Fibroblast of the aortic adventitia (primary cell): ENCODE measurements at regions not wholly inside any gene's neighbourhood (a gene's known extent, or its start where the extent isn't known, plus 50 kb on each side); places are given as distances from the start of the nearest gene placed in this dataset.

Experiments
- DNase-seq: peaks from one replicate; pipeline ENCODE4 v3.0.0-alpha.2; 2010; ENCODE audit warnings: low read depth
- H3K4me3 ChIP-seq: 2 replicates; pipeline ENCODE4 v1.5.1; 2011; ENCODE audit warnings: low read depth, mild to moderate bottlenecking, control low read depth, low read length, moderate library complexity
- TF ChIP-seq, protein P1 (sequence below): IDR thresholded peaks from 2 replicates; pipeline ENCODE4 v1.5.1; 2011; ENCODE audit warnings: mild to moderate bottlenecking, low read length, control low read depth, inconsistent platforms; ENCODE audit not compliant: insufficient read depth

DNA sequence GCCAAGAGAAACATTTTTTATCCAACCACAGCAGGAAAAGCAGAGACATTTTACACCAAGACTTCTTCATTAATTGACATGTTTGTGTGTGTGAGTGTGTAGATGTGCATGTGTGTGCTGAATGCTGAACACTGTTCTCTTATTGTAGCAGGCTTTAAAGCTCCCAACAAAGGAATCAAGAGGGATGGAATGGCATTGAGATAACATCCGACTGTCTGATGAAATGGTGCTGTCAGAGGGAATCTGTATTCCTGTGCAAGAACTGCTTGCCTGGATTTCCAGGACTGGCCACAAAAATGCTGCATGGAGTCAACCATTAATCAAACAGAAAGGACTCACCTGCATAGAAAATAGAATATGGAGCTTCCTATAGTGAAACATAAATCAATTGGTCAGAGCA lies 354.0 kb downstream of the UQCRFS1 start:
- no peak overlapping the region for H3K4me3 ChIP-seq
- TF ChIP-seq, protein P1, sequence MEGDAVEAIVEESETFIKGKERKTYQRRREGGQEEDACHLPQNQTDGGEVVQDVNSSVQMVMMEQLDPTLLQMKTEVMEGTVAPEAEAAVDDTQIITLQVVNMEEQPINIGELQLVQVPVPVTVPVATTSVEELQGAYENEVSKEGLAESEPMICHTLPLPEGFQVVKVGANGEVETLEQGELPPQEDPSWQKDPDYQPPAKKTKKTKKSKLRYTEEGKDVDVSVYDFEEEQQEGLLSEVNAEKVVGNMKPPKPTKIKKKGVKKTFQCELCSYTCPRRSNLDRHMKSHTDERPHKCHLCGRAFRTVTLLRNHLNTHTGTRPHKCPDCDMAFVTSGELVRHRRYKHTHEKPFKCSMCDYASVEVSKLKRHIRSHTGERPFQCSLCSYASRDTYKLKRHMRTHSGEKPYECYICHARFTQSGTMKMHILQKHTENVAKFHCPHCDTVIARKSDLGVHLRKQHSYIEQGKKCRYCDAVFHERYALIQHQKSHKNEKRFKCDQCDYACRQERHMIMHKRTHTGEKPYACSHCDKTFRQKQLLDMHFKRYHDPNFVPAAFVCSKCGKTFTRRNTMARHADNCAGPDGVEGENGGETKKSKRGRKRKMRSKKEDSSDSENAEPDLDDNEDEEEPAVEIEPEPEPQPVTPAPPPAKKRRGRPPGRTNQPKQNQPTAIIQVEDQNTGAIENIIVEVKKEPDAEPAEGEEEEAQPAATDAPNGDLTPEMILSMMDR = no peak
- no peak for DNase-seq

DNA sequence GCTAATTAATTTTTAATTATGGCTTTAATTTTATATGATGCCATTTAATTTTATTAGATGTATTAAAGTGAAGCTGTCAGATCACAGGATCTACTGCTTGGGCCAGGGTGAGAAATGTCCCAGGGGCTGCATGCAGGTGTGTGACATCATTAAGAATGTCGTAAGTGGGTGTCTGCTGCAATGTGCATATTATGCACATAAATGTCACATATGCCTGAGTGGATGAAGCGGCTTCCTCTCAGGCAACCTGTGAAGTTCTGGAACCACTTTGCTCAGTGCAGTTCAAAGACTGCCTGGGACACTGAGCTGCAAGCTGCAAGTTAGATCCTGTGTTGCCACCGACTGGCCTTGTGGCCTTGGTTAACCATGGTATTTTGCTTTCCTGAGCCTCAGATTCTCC lies 355.0 kb downstream of the UQCRFS1 start:
- DNase-seq = no peak
- TF ChIP-seq, protein P1 = no peak
- H3K4me3 ChIP-seq = no peak overlapping the region

DNA sequence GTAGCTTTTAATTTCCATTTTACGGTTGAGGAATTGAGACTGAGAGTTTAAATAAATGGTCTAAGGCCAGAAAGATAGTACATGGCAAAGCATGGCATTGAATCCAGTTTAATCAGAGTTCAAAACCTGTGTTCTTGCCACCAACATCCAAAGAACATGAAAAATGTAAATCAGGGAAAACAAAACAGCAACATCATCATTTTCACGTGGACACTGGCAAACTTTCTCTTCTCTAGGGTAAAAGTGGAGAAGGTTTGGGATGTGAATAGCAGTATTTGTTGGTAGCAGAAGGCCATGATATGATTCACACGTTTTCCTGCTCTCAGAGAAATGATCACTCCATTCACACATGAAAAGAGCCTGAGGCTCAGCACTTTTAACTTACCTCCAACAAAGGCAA lies 357.7 kb downstream of the UQCRFS1 start:
- no peak for DNase-seq
- H3K4me3 ChIP-seq = no peak overlapping the region
- TF ChIP-seq, protein P1 = no peak

DNA sequence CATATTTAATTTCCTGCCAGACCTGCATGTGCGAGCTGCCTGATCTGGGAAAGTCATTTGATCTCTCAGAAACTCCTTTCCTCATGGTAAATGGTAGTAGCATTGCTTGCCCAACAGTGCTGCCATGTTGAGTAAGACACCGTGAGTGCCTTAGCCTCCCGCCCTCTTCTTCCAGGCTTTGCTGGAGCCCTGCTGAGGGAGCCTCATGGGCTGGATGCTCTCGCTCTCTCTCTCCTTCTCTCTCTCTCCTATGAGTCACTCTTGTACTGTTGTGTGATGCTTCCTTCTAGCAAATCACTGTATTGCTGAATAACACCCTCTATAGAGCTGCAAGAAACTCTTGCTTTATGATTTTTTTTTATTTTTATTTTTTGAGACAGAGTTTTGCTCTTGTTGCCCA lies 365.5 kb downstream of the UQCRFS1 start:
- peak; percentile 40 for DNase-seq
- no peak overlapping the region for H3K4me3 ChIP-seq
- TF ChIP-seq, protein P1 = no peak

DNA sequence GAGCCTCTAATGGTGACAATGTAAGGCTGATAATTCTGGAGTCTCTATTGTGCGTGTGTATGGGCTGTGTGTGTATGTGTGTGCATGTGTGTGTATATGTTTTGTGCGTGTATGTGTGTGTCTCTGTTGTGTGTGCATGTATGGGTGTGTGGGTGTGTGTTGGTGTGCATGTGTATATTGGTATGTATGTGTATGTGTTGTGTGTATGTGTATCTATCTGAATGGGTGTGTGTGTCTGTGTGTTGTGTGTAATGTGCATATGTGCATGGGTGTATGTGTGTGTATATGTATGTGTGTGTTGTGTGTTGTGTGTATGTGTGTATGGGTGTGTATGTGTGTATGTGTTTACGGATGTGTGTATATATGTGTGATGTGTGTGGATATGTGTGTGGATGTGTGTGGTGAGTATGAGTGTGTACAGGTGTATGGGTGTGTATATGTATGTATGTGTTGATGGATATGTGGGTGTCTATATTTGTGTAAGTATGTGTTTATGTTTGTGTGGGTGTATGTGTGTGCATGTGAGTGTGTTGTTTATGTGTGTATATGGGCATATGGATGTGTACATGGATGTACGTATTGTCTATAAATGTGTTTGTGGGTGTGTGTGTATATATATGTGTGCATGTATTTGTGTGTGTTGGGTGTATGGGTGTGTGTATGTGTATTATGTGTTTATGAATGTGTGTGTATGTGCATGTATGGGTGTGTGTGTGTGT lies 366.7 kb downstream of the UQCRFS1 start:
- no peak for DNase-seq

DNA sequence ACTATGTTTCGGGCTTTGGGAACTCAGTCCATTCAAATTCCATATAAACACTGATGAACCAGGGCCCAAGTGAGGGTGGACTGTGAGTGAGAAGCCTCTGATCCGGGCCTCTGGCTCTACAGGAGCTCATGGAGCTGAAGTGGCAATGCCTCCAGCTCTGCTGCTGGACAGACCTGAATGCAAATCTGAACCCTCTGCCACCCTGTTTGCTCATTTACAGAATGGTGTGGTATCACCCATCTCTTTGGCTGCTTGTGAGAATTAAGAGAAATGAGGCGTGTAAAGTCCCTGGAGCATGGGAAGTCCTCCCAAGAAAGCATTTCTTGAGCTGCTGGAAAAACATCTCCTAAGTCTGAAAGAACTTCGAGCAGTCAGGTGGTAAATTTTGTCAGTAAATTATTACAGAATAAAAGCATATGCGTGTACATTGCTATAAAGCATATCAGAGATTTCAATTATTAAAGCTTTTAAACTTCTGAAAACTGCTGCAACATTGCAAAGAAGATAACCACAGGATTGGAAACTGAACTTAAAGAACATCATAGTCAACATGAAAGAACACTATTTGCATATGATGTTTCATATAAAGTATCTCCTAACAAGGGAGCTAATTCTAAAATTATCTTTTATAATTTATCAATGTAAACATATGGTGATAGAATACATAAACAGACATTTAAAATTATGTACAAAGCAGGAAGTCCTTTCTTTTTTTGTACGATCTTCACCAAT lies 369.0 kb downstream of the UQCRFS1 start:
- H3K4me3 ChIP-seq = no peak overlapping the region
- DNase-seq = no peak
- TF ChIP-seq, protein P1 = no peak

More for the DNA sequence above, 366.7 kb downstream of the UQCRFS1 start:
- no peak overlapping the region for H3K4me3 ChIP-seq
- TF ChIP-seq, protein P1 = no peak
